GM21619 (cell line): ENCODE measurements at regions not wholly inside any gene's neighbourhood (a gene's known extent, or its start where the extent isn't known, plus 50 kb on each side); places are given as distances from the start of the nearest gene placed in this dataset.

Experiments used
- ATAC-seq: cut with Tn5 transposase; IDR thresholded peaks from one replicate; pipeline ENCODE4 v1.9.1; 2021; ENCODE audit not compliant: unreplicated experiment

DNA sequence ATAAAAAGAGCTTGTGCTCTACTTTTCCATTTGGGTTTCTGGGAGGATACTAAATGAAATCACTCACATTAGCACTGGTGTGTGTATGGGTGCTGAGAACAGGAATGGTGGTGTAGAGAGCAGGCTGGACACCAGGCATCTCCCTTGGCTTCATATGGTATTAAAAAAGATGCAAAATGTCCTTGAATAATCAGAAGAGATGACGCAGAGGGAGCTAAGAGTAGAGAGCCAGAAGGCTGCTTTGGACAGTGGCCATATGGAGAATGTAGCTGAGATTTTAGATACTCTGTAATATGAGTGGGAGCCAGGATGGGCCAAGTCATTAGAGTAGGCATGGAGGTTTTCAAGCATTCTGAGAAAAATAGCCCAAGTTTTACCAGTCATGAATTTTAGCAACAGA lies 112.3 kb upstream of the ZRANB2 start:
- ATAC-seq: no peak

DNA sequence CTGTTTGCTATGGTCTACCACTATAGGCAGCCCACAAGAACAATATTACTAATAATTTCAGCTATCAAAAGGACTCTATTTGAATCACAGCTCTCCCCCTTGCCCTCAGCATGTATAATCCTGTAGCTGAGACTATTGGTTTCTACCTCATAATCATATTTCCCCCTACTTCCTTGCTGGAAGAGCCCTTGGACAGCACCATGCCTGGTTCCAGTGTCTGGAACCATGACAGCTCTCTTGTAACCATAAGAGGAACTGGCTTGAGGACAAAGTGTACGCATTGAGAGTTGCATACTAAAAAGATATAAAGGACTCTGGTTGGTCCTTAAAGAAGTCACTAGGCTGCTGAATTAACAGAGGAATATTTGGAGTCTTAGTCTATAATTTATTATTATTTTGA lies 110.7 kb upstream of the ZRANB2 start:
- ATAC-seq: no peak

DNA sequence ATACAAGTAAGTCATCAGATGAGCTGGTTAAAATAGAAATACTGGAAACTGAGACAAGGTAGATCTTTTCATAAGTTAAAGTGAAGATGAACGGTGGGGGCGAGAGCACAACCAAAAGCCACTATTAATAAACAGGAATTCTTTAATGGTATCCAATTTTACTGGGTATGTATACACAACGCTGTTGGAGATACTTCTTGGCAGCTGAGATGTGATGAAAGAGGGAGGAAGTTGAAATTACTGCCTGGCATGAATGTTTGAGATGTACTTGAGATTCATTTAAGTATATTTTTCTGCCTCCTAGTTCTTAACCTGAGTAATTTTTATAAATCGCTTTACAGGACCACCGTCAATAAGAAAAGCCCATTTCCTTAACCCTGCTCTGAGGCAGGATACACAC lies 110.0 kb upstream of the ZRANB2 start:
- no peak for ATAC-seq

GRCh38 chr1:71184410-71184809 lies 103.6 kb upstream of the ZRANB2 start:
- no peak for ATAC-seq

GRCh38 chr1:71179997-71180396 lies 99.2 kb upstream of the ZRANB2 start:
- no peak for ATAC-seq

DNA sequence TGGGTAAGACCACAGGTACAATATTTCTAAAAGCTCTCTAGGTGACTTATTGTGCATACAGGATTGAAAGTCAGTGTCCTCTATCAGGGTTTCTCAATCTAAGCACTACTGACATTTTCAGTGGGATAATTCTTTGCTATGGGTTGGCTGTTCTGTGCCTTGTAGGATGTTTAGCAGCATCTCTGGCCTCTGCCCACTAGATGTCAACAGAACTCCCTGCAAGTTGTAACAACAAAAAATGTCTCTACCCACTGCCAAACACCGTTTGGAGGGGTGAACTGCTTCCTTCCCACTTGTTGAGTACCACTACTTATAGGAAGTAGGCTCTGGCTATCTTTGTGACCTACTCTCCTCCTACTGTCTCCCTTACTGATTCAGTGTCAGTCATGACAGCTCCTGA lies 90.1 kb upstream of the ZRANB2 start:
- ATAC-seq: no peak

- ATAC-seq: no peak
Observed at GRCh38 chr1:71167505-71167904, 86.7 kb upstream of the ZRANB2 start.

- ATAC-seq: no peak
Observed at GRCh38 chr1:71166178-71167173, 85.6 kb upstream of the ZRANB2 start.

- no peak for ATAC-seq
Observed at GRCh38 chr1:71157715-71158114, 76.9 kb upstream of the ZRANB2 start.

GRCh38 chr1:71157151-71157550 lies 76.3 kb upstream of the ZRANB2 start:
- ATAC-seq: no peak

GRCh38 chr1:71156590-71156989 lies 75.8 kb upstream of the ZRANB2 start:
- no peak for ATAC-seq

GRCh38 chr1:71154429-71154828 lies 73.6 kb upstream of the ZRANB2 start:
- no peak for ATAC-seq

- no peak for ATAC-seq
Observed at GRCh38 chr1:71153826-71154225, 73.0 kb upstream of the ZRANB2 start.

GRCh38 chr1:71147637-71148360 lies 67.0 kb upstream of the ZRANB2 start:
- no peak for ATAC-seq

DNA sequence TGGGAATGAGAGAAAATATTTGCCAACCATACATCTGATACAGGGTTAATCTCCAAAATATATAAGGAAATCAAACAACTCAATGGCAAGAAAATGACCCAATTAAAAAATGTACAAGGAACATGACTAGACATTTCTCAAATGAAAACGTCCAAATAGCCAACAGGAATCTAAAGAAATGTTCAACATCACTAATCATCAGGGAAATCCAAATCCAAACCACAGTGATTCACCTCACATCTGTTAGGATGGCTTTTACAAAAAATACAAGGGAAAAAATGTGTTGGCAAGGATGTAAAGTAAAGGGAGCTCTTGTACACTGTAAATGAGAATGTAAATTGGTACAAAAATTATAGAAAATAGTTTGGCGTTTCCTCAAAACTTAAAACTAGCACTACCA lies 54.7 kb upstream of the ZRANB2 start:
- ATAC-seq: no peak
